PC-9 (cell line): ENCODE measurements at regions not wholly inside any gene's neighbourhood (a gene's known extent, or its start where the extent isn't known, plus 50 kb on each side); places are given as distances from the start of the nearest gene placed in this dataset.

ENCODE experiments used
- BruUV-seq: library from RNA; stranded (reverse); fragments of 400-500 nt; replicated peaks from 2 replicates; lab custom pipeline; 2021; lab: Mats Ljungman, UMichigan
- CTCF ChIA-PET: fragments of 300-600 bp; sonication (Branson Sonifier 250); formaldehyde crosslinking; loops from one replicate; lab custom pipeline; 2022; ENCODE audit warnings: antibody characterized with exemption; lab: Charles Lee
- POLR2A ChIA-PET: fragments of 300-600 bp; sonication (Branson Sonifier 250); formaldehyde crosslinking; loops from one replicate; lab custom pipeline; 2022; ENCODE audit warnings: antibody characterized with exemption; ENCODE audit not compliant: unreplicated experiment; lab: Charles Lee
- DNase-seq, 2 experiments: peaks; one replicate each; pipeline versions ENCODE4 v3.0.0 to v3.0.0-alpha.2; 2015 to 2022; ENCODE audit warnings: mixed read lengths in 1 of 2
- H2AFZ ChIP-seq: fragments of 200-600 bp; sonication (generic); 2 replicates; pipeline ENCODE4 v1.8.1; 2017; ENCODE audit warnings: antibody characterized with exemption
- H3F3A ChIP-seq: fragments of 200-600 bp; sonication (generic); 2 replicates; pipeline ENCODE4 v1.8.1; 2017; ENCODE audit warnings: antibody characterized with exemption, mild to moderate bottlenecking, low read depth; ENCODE audit not compliant: insufficient read depth
- H3K27ac ChIP-seq: fragments of 200-600 bp; sonication (generic); 2 replicates; pipeline ENCODE4 v1.6.1; 2016; ENCODE audit warnings: mixed run types
- H3K27me3 ChIP-seq: fragments of 200-600 bp; sonication (generic); 2 replicates; pipeline ENCODE4 v1.6.1; 2016; ENCODE audit warnings: low read depth, mixed run types; ENCODE audit not compliant: insufficient read depth
- H3K36me3 ChIP-seq: fragments of 200-600 bp; sonication (generic); 2 replicates; pipeline ENCODE4 v1.6.1; 2016; ENCODE audit warnings: low read depth, mixed run types
- H3K4me1 ChIP-seq: fragments of 200-600 bp; sonication (generic); replicated peaks from 2 replicates; pipeline ENCODE4 v1.6.1; 2016; ENCODE audit warnings: mixed run types; ENCODE audit not compliant: insufficient read depth
- H3K4me2 ChIP-seq: fragments of 200-600 bp; sonication (generic); 2 replicates; pipeline ENCODE4 v1.6.1; 2017; ENCODE audit warnings: mixed run types
- H3K4me3 ChIP-seq: fragments of 200-600 bp; sonication (generic); 2 replicates; pipeline ENCODE4 v1.6.1; 2016; ENCODE audit warnings: mixed run types
- H3K79me2 ChIP-seq: fragments of 200-600 bp; sonication (generic); 2 replicates; pipeline ENCODE4 v1.6.1; 2017; ENCODE audit warnings: low read depth, mixed run types
- H3K9me2 ChIP-seq: fragments of 200-600 bp; sonication (generic); 2 replicates; pipeline ENCODE4 v1.8.1; 2017; ENCODE audit warnings: mild to moderate bottlenecking; ENCODE audit not compliant: insufficient read depth
- H3K9me3 ChIP-seq: fragments of 200-600 bp; sonication (generic); 2 replicates; pipeline ENCODE4 v1.8.1; 2016; ENCODE audit warnings: low read depth; ENCODE audit not compliant: insufficient read depth
- H4K20me1 ChIP-seq: fragments of 200-600 bp; sonication (generic); 2 replicates; pipeline ENCODE4 v1.8.1; 2017; ENCODE audit not compliant: insufficient read depth
- CTCF ChIP-seq: fragments of 200-600 bp; sonication (generic); conservative IDR thresholded peaks from 2 replicates; pipeline ENCODE4 v1.6.1; 2017; ENCODE audit warnings: mixed run types, antibody characterized with exemption, mild to moderate bottlenecking, moderate library complexity
- EZH2 ChIP-seq: fragments of 200-600 bp; sonication (generic); IDR thresholded peaks from 2 replicates; pipeline ENCODE4 v1.8.0; 2017; ENCODE audit warnings: antibody characterized with exemption, low read depth
- intact Hi-C: fragments of 100-400 bp; cut with micrococcal nuclease; formaldehyde crosslinking; loops from one replicate; pipeline ENCODE4 v1.10.0; 2022; ENCODE audit not compliant: unreplicated experiment

- ChIA-PET CTCF (no interaction called here), POLR2A (interaction anchor here (0.7 kb wide), 1 partner anchor 996 kb away, joined by 6 read pairs; no protein-coding TSS in a partner anchor)
- TF ChIP-seq CTCF (no peak), EZH2 (no peak)
- H3K27ac ChIP-seq, result no peak overlapping the region
- H2AFZ ChIP-seq, result no peak overlapping the region
- H3K4me2 ChIP-seq, result no peak overlapping the region
- peaks cover 4% of the 10 kb centered on the region; the same call in 1 of the 2 replicates for H3K9me3 ChIP-seq
- no peaks in the 10 kb centered on the region for H3K27me3 ChIP-seq
- no peaks in the 10 kb centered on the region for H3K4me1 ChIP-seq
- intact Hi-C loops, result no loop called here
- no TSS peak for BruUV-seq
- H3K9me2 ChIP-seq, result no peaks in the 10 kb centered on the region
- H3K4me3 ChIP-seq, result no peak overlapping the region
- no peak for DNase-seq
- H3F3A ChIP-seq, result no peaks in the 10 kb centered on the region
- H3K79me2 ChIP-seq, result no peaks in the 10 kb centered on the region
- H4K20me1 ChIP-seq, result no peaks in the 10 kb centered on the region
- H3K36me3 ChIP-seq, result no peaks in the 10 kb centered on the region
These were observed 86.1 kb upstream of the CD83 start for GRCh38 chr6:14031516-14031915.

- H3K79me2 ChIP-seq, result no peaks in the 10 kb centered on the region
- no peaks in the 10 kb centered on the region for H3K36me3 ChIP-seq
- H3F3A ChIP-seq, result no peaks in the 10 kb centered on the region
- H3K4me3 ChIP-seq, result no peak overlapping the region
- no peaks in the 10 kb centered on the region for H4K20me1 ChIP-seq
- H3K4me1 ChIP-seq, result no peaks in the 10 kb centered on the region
- ChIA-PET CTCF (interaction anchor here (1.1 kb wide), 1 partner anchor 31 kb away, joined by 4 read pairs; no protein-coding TSS in a partner anchor), POLR2A (no interaction called here)
- BruUV-seq, result no TSS peak
- intact Hi-C loops, result no loop called here
- no peaks in the 10 kb centered on the region for H3K27me3 ChIP-seq
- H3K27ac ChIP-seq, result no peak overlapping the region
- no peak overlapping the region for H3K4me2 ChIP-seq
- peaks cover 4% of the 10 kb centered on the region; the same call in 1 of the 2 replicates for H3K9me3 ChIP-seq
- no peak overlapping the region for H2AFZ ChIP-seq
- TF ChIP-seq CTCF (no peak), EZH2 (no peak)
- no peaks in the 10 kb centered on the region for H3K9me2 ChIP-seq
- peak; percentile 45 to 49 for DNase-seq
These were observed 82.3 kb upstream of the CD83 start for GRCh38 chr6:14035071-14035847.

GRCh38 chr6:14035874-14036273, 81.7 kb upstream of the CD83 start:
- no peak for DNase-seq
- CTCF ChIA-PET, result interaction anchor here (1.1 kb wide), 1 partner anchor 31 kb away, joined by 4 read pairs; no protein-coding TSS in a partner anchor
- intact Hi-C loops, result no loop called here
- no peaks in the 10 kb centered on the region for H3K4me1 ChIP-seq
- H3F3A ChIP-seq, result no peaks in the 10 kb centered on the region
- H3K4me3 ChIP-seq, result no peak overlapping the region
- no peaks in the 10 kb centered on the region for H3K79me2 ChIP-seq
- peaks cover 4% of the 10 kb centered on the region; the same call in 1 of the 2 replicates for H3K9me3 ChIP-seq
- H3K27ac ChIP-seq, result no peak overlapping the region
- POLR2A ChIA-PET, result no interaction called here
- BruUV-seq, result no TSS peak
- no peaks in the 10 kb centered on the region for H4K20me1 ChIP-seq
- no peak overlapping the region for H3K4me2 ChIP-seq
- H3K36me3 ChIP-seq, result no peaks in the 10 kb centered on the region
- no peaks in the 10 kb centered on the region for H3K27me3 ChIP-seq
- H2AFZ ChIP-seq, result no peak overlapping the region
- no peak for TF ChIP-seq EZH2
- no peak for TF ChIP-seq CTCF
- H3K9me2 ChIP-seq, result no peaks in the 10 kb centered on the region
